ENCODE measurements at regions not wholly inside any gene's neighbourhood (a gene's known extent, or its start where the extent isn't known, plus 50 kb on each side); places are given as distances from the start of the nearest gene placed in this dataset.

DNA sequence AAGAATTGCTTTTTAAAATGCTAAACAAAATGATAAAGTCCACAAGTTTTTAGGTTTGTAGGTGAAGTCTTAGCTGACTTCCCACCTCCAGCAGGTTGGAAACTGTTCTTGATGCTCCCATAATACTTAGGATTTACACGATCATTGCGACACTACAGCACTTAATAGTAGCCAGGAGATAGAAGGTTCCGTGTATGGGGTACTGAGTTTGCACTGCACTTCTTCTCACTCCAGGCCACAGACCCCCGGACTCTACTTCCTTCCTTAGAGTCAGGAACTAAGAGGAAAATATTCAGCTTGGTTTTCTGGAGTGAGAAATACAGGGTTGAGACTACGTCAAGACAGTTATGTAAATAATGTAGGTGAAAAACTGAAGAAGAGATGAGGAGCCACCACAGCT is 56.1 kb upstream of the SGK1 start (continued):
- TF ChIP-seq, protein P1, sequence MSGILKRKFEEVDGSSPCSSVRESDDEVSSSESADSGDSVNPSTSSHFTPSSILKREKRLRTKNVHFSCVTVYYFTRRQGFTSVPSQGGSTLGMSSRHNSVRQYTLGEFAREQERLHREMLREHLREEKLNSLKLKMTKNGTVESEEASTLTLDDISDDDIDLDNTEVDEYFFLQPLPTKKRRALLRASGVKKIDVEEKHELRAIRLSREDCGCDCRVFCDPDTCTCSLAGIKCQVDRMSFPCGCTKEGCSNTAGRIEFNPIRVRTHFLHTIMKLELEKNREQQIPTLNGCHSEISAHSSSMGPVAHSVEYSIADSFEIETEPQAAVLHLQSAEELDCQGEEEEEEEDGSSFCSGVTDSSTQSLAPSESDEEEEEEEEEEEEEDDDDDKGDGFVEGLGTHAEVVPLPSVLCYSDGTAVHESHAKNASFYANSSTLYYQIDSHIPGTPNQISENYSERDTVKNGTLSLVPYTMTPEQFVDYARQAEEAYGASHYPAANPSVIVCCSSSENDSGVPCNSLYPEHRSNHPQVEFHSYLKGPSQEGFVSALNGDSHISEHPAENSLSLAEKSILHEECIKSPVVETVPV (CRISPR knock-in tag; IDR thresholded peaks at IDR 0.05), result no peak

DNA sequence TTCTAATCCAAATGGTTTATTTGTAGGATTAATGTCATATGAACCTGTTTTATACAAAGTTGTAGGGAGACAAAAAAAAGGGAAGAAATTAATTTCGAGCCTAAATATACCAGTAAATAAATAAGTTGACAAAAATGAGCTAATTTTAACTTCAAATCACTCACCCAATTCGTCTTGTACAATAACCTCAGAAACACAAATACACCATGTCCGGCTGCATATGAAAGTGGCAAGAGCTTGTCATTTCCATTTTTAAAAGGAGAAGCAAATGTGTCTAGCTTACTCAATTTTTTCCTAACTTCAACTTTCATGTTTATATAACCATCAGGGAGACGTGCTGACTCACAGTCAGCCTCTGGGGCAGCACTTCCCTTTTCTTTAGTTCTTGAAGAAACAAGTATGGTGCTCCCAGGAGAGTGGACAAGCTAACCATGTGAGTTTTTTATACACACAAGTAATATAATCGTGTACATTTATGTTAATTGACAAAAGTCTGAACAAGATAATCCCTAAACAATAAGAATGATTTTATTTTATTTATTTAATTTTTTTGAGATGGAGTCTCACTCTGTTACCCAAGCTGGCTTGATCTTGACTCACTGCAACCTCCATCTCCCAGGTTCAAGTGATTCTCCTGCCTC is 55.5 kb upstream of the SGK1 start:
- peak; percentile 62 for ATAC-seq
- TF ChIP-seq ZNF70 (CRISPR knock-in tag; IDR thresholded peaks at IDR 0.05) (no peak), OSR1 (CRISPR knock-in tag; IDR thresholded peaks at IDR 0.05) (no peak), GLIS3 (CRISPR knock-in tag; IDR thresholded peaks at IDR 0.05) (no peak), TCF4 (CRISPR knock-in tag; IDR thresholded peaks at IDR 0.05; ENCODE audit: borderline replicate concordance) (no peak), TOX (CRISPR knock-in tag; IDR thresholded peaks at IDR 0.05; ENCODE audit: borderline replicate concordance) (no peak)
- TF ChIP-seq, protein P2, sequence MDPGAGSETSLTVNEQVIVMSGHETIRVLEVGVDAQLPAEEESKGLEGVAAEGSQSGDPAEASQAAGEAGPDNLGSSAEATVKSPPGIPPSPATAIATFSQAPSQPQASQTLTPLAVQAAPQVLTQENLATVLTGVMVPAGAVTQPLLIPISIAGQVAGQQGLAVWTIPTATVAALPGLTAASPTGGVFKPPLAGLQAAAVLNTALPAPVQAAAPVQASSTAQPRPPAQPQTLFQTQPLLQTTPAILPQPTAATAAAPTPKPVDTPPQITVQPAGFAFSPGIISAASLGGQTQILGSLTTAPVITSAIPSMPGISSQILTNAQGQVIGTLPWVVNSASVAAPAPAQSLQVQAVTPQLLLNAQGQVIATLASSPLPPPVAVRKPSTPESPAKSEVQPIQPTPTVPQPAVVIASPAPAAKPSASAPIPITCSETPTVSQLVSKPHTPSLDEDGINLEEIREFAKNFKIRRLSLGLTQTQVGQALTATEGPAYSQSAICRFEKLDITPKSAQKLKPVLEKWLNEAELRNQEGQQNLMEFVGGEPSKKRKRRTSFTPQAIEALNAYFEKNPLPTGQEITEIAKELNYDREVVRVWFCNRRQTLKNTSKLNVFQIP (CRISPR knock-in tag; IDR thresholded peaks at IDR 0.05; ENCODE audit: borderline replicate concordance, low read depth), result no peak

DNA sequence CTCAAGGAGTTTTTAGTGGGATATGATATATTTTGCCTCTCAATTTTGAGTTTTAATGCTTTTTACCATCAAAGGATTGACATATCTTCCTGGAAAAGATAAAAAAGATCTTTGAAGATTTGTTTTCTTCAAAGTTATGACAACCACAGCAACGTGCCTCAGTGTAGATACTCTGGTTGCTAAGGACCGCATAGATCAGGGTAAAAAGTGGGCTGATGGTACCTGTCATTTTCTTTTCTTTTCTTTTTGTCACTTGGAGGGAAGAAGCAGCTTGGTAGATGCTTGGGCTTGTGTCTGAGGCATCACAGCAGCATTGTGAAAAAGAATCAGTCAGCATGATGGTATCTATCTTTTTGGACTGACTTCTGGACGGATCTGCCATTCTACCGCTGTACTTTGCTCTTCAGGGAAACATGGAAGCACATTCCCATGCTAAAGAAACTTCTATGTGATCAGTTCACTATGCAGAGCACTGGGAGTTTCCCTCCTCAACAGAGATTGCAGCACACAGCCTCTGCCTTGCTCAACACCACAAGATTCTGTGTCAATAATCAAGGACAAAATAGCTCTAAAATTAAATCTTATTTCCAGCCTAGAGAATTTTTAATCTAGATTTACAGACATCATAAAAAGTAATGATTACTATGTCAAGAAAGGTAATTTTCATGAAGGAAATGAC is 54.8 kb upstream of the SGK1 start:
- TF ChIP-seq CSDC2 (CRISPR knock-in tag; IDR thresholded peaks at IDR 0.05) (no peak), ISL1 (CRISPR knock-in tag; IDR thresholded peaks at IDR 0.05) (no peak), ESRRG (CRISPR knock-in tag; IDR thresholded peaks at IDR 0.05) (no peak)
- 0 out of 3 replicates have a peak, but pooled peaks have one; percentile 18 for ATAC-seq

DNA sequence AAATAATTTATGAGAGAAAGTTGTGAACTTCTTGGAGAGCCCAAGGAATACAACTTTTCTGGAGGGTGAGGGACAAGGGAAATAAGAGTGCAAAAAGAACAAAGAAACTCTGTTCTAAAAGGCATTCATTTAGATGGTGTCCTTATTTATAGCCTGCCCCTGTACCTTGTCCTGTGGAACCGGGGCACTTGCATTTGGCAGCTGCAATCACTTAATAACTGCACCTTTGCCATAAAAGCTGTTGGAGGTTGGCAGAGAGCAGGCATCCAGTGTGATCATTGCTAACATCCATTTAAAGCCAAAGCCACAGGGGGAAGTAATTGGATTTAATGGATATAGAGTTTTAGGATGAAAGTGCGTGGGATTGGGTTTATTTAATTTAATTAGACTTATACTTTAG is 50.8 kb upstream of the SGK1 start:
- ATAC-seq, result no peak
- no peak for TF ChIP-seq ZC3H10 (CRISPR knock-in tag; IDR thresholded peaks at IDR 0.05)
- no peak for TF ChIP-seq TOX (CRISPR knock-in tag; IDR thresholded peaks at IDR 0.05; ENCODE audit: borderline replicate concordance)
- peak; percentile 29; the same call in 1 of the 2 replicates for TF ChIP-seq ISL1 (CRISPR knock-in tag; IDR thresholded peaks at IDR 0.05)

Measured in SK-N-SH treated with all-trans-retinoic acid at 6 μM for 48 hours (cell line).